Liver (tissue), 3 donors: ENCODE measurements at regions not wholly inside any gene's neighbourhood (a gene's known extent, or its start where the extent isn't known, plus 50 kb on each side); places are given as distances from the start of the nearest gene placed in this dataset.

ENCODE experiments used
- RAD21 ChIP-seq, 2 donors: IDR thresholded peaks; 2 replicates each; pipeline ENCODE4 v1.6.1; 2016; ENCODE audit warnings: antibody characterized with exemption in 2 of 2, mild to moderate bottlenecking in 2 of 2
- TF ChIP-seq, protein P1 (sequence below): fragments of 150-350 bp; IDR thresholded peaks from 2 replicates; pipeline ENCODE4 v1.5.1; 2017; ENCODE audit warnings: improper control_type of control experiment, low read depth, low read length; ENCODE audit not compliant: missing input control
- TF ChIP-seq, protein P2 (sequence below): IDR thresholded peaks from 2 replicates; pipeline ENCODE4 v1.6.1; 2016; ENCODE audit warnings: antibody characterized with exemption
- donor health status: healthy.
- donor health status: healthy.

DNA sequence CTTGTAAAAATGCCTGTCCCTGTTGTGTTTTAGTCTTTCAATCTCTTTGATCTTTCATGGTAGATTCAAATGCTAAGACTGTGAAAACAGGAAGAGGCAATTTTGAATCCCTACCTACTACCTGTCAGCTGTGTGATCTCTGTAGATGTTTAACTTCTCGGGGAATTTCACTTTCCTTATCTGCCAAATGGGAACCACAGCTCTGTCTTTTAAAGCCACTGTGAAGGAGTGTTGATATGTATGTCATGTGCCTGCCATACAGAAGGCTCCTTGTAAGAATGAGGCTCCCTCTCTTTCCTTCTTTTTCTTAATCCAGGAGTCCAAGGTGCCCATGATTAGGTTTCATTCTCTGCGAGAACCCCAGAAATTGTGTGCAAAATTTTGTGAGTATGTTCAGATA, 139.6 kb upstream of the ADAMTS9 start:
- TF ChIP-seq, protein P1, sequence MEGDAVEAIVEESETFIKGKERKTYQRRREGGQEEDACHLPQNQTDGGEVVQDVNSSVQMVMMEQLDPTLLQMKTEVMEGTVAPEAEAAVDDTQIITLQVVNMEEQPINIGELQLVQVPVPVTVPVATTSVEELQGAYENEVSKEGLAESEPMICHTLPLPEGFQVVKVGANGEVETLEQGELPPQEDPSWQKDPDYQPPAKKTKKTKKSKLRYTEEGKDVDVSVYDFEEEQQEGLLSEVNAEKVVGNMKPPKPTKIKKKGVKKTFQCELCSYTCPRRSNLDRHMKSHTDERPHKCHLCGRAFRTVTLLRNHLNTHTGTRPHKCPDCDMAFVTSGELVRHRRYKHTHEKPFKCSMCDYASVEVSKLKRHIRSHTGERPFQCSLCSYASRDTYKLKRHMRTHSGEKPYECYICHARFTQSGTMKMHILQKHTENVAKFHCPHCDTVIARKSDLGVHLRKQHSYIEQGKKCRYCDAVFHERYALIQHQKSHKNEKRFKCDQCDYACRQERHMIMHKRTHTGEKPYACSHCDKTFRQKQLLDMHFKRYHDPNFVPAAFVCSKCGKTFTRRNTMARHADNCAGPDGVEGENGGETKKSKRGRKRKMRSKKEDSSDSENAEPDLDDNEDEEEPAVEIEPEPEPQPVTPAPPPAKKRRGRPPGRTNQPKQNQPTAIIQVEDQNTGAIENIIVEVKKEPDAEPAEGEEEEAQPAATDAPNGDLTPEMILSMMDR = no peak
- TF ChIP-seq RAD21 (IDR thresholded peaks at IDR 0.05) = no peak
- TF ChIP-seq, protein P2, sequence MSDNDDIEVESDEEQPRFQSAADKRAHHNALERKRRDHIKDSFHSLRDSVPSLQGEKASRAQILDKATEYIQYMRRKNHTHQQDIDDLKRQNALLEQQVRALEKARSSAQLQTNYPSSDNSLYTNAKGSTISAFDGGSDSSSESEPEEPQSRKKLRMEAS = no peak
